ENCODE measurements at regions not wholly inside any gene's neighbourhood (a gene's known extent, or its start where the extent isn't known, plus 50 kb on each side); places are given as distances from the start of the nearest gene placed in this dataset.

DNA sequence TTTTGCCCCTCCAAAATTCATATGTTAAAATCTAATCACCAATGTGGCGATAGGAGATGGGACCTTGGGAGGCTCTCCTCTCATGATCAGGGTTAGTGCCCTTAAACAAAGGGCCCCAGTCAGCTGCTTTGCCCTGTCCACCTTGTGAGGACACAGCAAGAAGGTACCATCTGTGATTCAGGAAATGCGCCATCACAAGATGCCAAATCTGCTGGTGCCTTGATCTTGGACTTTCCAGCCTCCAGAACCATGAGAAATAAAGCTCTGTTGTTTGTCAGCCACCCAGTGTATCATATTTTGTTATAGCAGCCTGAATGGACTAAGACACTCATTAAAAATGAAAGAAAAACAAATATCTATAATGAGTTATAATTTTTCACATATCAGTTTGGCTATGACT lies 63.0 kb upstream of the NKD1 start:
- TF ChIP-seq EZH2phosphoT487 (IDR thresholded peaks at IDR 0.05; ENCODE audit: low read depth) = no peak
- 0 out of 2 replicates have a peak, but pooled peaks cover 14% of the 10 kb centered on the region for H3K9me3 ChIP-seq (ENCODE audit: insufficient read depth, low read length)

GRCh38 chr16:50482271-50482670 lies 65.9 kb upstream of the NKD1 start:
- H3K9ac ChIP-seq (ENCODE audit: low read length) = no peak overlapping the region
- no peak overlapping the region for H2AFZ ChIP-seq (ENCODE audit: low read depth, low read length)
- no peak overlapping the region for H3K4me3 ChIP-seq (ENCODE audit: low read length)
- H3K27ac ChIP-seq (ENCODE audit: low read length) = no peak overlapping the region
- no peak for TF ChIP-seq EZH2phosphoT487 (IDR thresholded peaks at IDR 0.05; ENCODE audit: low read depth)
- TF ChIP-seq, protein P1, sequence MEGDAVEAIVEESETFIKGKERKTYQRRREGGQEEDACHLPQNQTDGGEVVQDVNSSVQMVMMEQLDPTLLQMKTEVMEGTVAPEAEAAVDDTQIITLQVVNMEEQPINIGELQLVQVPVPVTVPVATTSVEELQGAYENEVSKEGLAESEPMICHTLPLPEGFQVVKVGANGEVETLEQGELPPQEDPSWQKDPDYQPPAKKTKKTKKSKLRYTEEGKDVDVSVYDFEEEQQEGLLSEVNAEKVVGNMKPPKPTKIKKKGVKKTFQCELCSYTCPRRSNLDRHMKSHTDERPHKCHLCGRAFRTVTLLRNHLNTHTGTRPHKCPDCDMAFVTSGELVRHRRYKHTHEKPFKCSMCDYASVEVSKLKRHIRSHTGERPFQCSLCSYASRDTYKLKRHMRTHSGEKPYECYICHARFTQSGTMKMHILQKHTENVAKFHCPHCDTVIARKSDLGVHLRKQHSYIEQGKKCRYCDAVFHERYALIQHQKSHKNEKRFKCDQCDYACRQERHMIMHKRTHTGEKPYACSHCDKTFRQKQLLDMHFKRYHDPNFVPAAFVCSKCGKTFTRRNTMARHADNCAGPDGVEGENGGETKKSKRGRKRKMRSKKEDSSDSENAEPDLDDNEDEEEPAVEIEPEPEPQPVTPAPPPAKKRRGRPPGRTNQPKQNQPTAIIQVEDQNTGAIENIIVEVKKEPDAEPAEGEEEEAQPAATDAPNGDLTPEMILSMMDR (IDR thresholded peaks at IDR 0.05; ENCODE audit: low read depth, low read length) = no peak
- H3K79me2 ChIP-seq (ENCODE audit: low read length) = no peaks in the 10 kb centered on the region
- H3K4me1 ChIP-seq (ENCODE audit: low read length) = no peaks in the 10 kb centered on the region; the same call in 1 of the 2 replicates
- H3K27me3 ChIP-seq (ENCODE audit: low read depth, low read length) = peaks cover 26% of the 10 kb centered on the region
- 0 out of 2 replicates have a peak, but pooled peaks cover 14% of the 10 kb centered on the region for H3K9me3 ChIP-seq (ENCODE audit: insufficient read depth, low read length)
- no peaks in the 10 kb centered on the region for H4K20me1 ChIP-seq (ENCODE audit: insufficient read depth, low read length)
- no peaks in the 10 kb centered on the region for H3K36me3 ChIP-seq (replicated peaks; ENCODE audit: low read depth, low read length)
- H3K4me2 ChIP-seq (ENCODE audit: low read length) = no peak overlapping the region

More for the DNA sequence above, 63.0 kb upstream of the NKD1 start:
- Histone ChIP-seq H2AFZ (ENCODE audit: low read depth, low read length) (no peak overlapping the region), H3K79me2 (ENCODE audit: low read length) (no peaks in the 10 kb centered on the region), H4K20me1 (ENCODE audit: insufficient read depth, low read length) (no peaks in the 10 kb centered on the region), H3K9ac (ENCODE audit: low read length) (no peak overlapping the region), H3K27me3 (ENCODE audit: low read depth, low read length) (peaks cover 24% of the 10 kb centered on the region), H3K36me3 (replicated peaks; ENCODE audit: low read depth, low read length) (no peaks in the 10 kb centered on the region), H3K27ac (ENCODE audit: low read length) (no peak overlapping the region), H3K4me2 (ENCODE audit: low read length) (no peak overlapping the region), H3K4me1 (ENCODE audit: low read length) (no peaks in the 10 kb centered on the region), H3K4me3 (ENCODE audit: low read length) (no peak overlapping the region)

- H3K4me2 ChIP-seq (ENCODE audit: low read length) = no peak overlapping the region
- H3K9me3 ChIP-seq (ENCODE audit: insufficient read depth, low read length) = 0 out of 2 replicates have a peak, but pooled peaks cover 12% of the 10 kb centered on the region
- no peaks in the 10 kb centered on the region for H3K79me2 ChIP-seq (ENCODE audit: low read length)
- H3K27me3 ChIP-seq (ENCODE audit: low read depth, low read length) = peaks cover 26% of the 10 kb centered on the region
- no peaks in the 10 kb centered on the region for H4K20me1 ChIP-seq (ENCODE audit: insufficient read depth, low read length)
- peaks cover 6% of the 10 kb centered on the region for H3K4me1 ChIP-seq (ENCODE audit: low read length)
- H3K27ac ChIP-seq (ENCODE audit: low read length) = no peak overlapping the region
- no peak overlapping the region for H2AFZ ChIP-seq (ENCODE audit: low read depth, low read length)
- TF ChIP-seq, protein P1 (IDR thresholded peaks at IDR 0.05; ENCODE audit: low read depth, low read length) = no peak
- no peak for TF ChIP-seq EZH2phosphoT487 (IDR thresholded peaks at IDR 0.05; ENCODE audit: low read depth)
- no peak overlapping the region for H3K9ac ChIP-seq (ENCODE audit: low read length)
- H3K4me3 ChIP-seq (ENCODE audit: low read length) = no peak overlapping the region
- no peaks in the 10 kb centered on the region for H3K36me3 ChIP-seq (replicated peaks; ENCODE audit: low read depth, low read length)
These were observed 68.0 kb upstream of the NKD1 start for GRCh38 chr16:50480206-50480605.

DNA sequence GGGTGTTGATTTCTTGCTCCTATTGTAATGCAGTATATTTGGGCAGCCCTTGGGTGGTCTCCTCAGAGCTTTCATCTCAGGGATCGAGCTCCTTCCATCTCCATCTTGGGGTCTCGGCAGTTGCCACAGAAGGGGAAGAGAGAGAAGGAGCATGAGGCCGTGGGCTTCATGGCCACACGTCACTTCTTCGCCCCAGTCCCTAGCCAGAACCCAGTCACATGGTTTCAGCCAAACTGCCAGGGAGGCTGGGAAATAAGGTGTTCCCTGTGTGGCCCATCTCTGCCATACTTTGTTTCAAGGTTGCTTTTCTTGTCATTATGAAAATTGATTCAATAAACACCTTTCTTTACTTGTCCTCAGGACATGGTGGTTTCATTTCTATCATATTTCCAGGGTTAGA lies 68.4 kb upstream of the NKD1 start:
- TF ChIP-seq, protein P1 (IDR thresholded peaks at IDR 0.05; ENCODE audit: low read depth, low read length) = no peak
- no peak overlapping the region for H2AFZ ChIP-seq (ENCODE audit: low read depth, low read length)
- H3K4me3 ChIP-seq (ENCODE audit: low read length) = no peak overlapping the region
- peaks cover 26% of the 10 kb centered on the region for H3K27me3 ChIP-seq (ENCODE audit: low read depth, low read length)
- H3K9me3 ChIP-seq (ENCODE audit: insufficient read depth, low read length) = 0 out of 2 replicates have a peak, but pooled peaks cover 7% of the 10 kb centered on the region
- no peak overlapping the region for H3K9ac ChIP-seq (ENCODE audit: low read length)
- no peaks in the 10 kb centered on the region for H4K20me1 ChIP-seq (ENCODE audit: insufficient read depth, low read length)
- peaks cover 10% of the 10 kb centered on the region for H3K4me1 ChIP-seq (ENCODE audit: low read length)
- no peak overlapping the region for H3K4me2 ChIP-seq (ENCODE audit: low read length)
- no peak overlapping the region for H3K27ac ChIP-seq (ENCODE audit: low read length)
- H3K79me2 ChIP-seq (ENCODE audit: low read length) = no peaks in the 10 kb centered on the region
- no peaks in the 10 kb centered on the region for H3K36me3 ChIP-seq (replicated peaks; ENCODE audit: low read depth, low read length)

All from OCI-LY3 (cell line).